Upper lobe of left lung (tissue), 6 donors: ENCODE measurements at regions not wholly inside any gene's neighbourhood (a gene's known extent, or its start where the extent isn't known, plus 50 kb on each side); places are given as distances from the start of the nearest gene placed in this dataset.

Source experiments
- ATAC-seq, 2 donors: fragments of 200-7000 bp; cut with Tn5 transposase; one replicate each; pipeline ENCODE4 v1.9.1; 2022; ENCODE audit warnings: mild to moderate bottlenecking in 2 of 2, moderate library complexity in 2 of 2; ENCODE audit not compliant: low FRiP score in 2 of 2
- DNase-seq, 2 donors: peaks; one replicate each; pipeline ENCODE4 v3.0.0-alpha.2; 2019 to 2020
- H3K27ac ChIP-seq, 4 donors: fragments of 200-600 bp; sonication (generic); one replicate each; pipeline ENCODE4 v1.5.1; 2016 to 2019
- H3K27me3 ChIP-seq, 4 donors: fragments of 200-600 bp; sonication (generic); one replicate each; pipeline ENCODE4 v1.5.1; 2017 to 2019
- H3K36me3 ChIP-seq, 4 donors: fragments of 200-600 bp; sonication (generic); one replicate each; pipeline ENCODE4 v1.5.1; 2016 to 2019
- H3K4me1 ChIP-seq, 4 donors: fragments of 200-600 bp; sonication (generic); one replicate each; pipeline ENCODE4 v1.5.1; 2018 to 2019
- H3K4me3 ChIP-seq, 4 donors: fragments of 200-600 bp; sonication (generic); one replicate each; pipeline ENCODE4 v1.5.1; 2017 to 2019; ENCODE audit warnings: mild to moderate bottlenecking in 2 of 4, moderate library complexity in 1 of 4
- H3K9me3 ChIP-seq, 4 donors: fragments of 200-600 bp; sonication (generic); one replicate each; pipeline ENCODE4 v1.5.1; 2018 to 2019
- EP300 ChIP-seq, 4 donors: sonication (generic); formaldehyde crosslinking; IDR thresholded peaks; one replicate each; pipeline ENCODE4 v1.5.1; 2017; ENCODE audit warnings: antibody characterized with exemption in 4 of 4, control low read depth in 2 of 4
- POLR2A ChIP-seq, 4 donors: fragments of 450-650 bp; IDR thresholded peaks; one replicate each; pipeline ENCODE4 v1.5.1; 2016 to 2017; ENCODE audit warnings: antibody characterized with exemption in 4 of 4, mild to moderate bottlenecking in 2 of 4
- POLR2AphosphoS5 ChIP-seq, 2 donors: sonication (generic); formaldehyde crosslinking; IDR thresholded peaks; one replicate each; pipeline ENCODE4 v1.5.1; 2017; ENCODE audit warnings: antibody characterized with exemption in 2 of 2
- WGBS, 2 donors: methylation state at CpG; one replicate each; pipeline ENCODE4 v1.1.5; 2017 to 2018; 5-methylcytosine and 5-hydroxymethylcytosine counted together
- TF ChIP-seq, protein P1 (sequence below), 6 experiments: fragments of 450-650 bp in 4 of 6; fragments of 200-600 bp in 2 of 6; sonication (generic) in 2 of 6; IDR thresholded peaks; one replicate each; pipeline ENCODE4 v1.5.1; 2016 to 2019; ENCODE audit warnings: antibody characterized with exemption in 6 of 6
- donor health status: DM: no; HTN: no; CAD: no; lungs with moderate emphysema.
- donor health status: DM: no; HTN: yes; CAD: no; lungs with severe emphysema.

- TF ChIP-seq EP300 (IDR thresholded peaks at IDR 0.05): no peak
- TF ChIP-seq POLR2A (IDR thresholded peaks at IDR 0.05): no peak
- no peak for TF ChIP-seq POLR2AphosphoS5 (IDR thresholded peaks at IDR 0.05)
- TF ChIP-seq, protein P1, sequence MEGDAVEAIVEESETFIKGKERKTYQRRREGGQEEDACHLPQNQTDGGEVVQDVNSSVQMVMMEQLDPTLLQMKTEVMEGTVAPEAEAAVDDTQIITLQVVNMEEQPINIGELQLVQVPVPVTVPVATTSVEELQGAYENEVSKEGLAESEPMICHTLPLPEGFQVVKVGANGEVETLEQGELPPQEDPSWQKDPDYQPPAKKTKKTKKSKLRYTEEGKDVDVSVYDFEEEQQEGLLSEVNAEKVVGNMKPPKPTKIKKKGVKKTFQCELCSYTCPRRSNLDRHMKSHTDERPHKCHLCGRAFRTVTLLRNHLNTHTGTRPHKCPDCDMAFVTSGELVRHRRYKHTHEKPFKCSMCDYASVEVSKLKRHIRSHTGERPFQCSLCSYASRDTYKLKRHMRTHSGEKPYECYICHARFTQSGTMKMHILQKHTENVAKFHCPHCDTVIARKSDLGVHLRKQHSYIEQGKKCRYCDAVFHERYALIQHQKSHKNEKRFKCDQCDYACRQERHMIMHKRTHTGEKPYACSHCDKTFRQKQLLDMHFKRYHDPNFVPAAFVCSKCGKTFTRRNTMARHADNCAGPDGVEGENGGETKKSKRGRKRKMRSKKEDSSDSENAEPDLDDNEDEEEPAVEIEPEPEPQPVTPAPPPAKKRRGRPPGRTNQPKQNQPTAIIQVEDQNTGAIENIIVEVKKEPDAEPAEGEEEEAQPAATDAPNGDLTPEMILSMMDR (IDR thresholded peaks at IDR 0.05): no peak
- Histone ChIP-seq H3K9me3 (no peaks in the 10 kb centered on the region), H3K27ac (no peak overlapping the region), H3K4me3 (no peak overlapping the region), H3K27me3 (no peaks in the 10 kb centered on the region), H3K36me3 (no peaks in the 10 kb centered on the region), H3K4me1 (no peaks in the 10 kb centered on the region)
- DNase-seq (no peak), ATAC-seq (no peak)
- 76 to 78% methylated on average over 3 of the region's 3 CpGs for WGBS, 2 donors
Observed at GRCh38 chr5:8961219-8961618, 584.7 kb downstream of the SEMA5A start.

GRCh38 chr5:8961956-8962355, 583.9 kb downstream of the SEMA5A start:
- TF ChIP-seq POLR2AphosphoS5 (IDR thresholded peaks at IDR 0.05): no peak
- TF ChIP-seq, protein P1 (IDR thresholded peaks at IDR 0.05): no peak
- TF ChIP-seq POLR2A (IDR thresholded peaks at IDR 0.05): no peak
- TF ChIP-seq EP300 (IDR thresholded peaks at IDR 0.05): no peak
- DNase-seq (no peak), ATAC-seq (no peak)
- WGBS, 2 donors: 56 to 57% methylated on average over 4 of the region's 4 CpGs
- Histone ChIP-seq H3K27ac (no peak overlapping the region), H3K4me3 (no peak overlapping the region), H3K36me3 (no peaks in the 10 kb centered on the region), H3K9me3 (no peaks in the 10 kb centered on the region), H3K27me3 (no peaks in the 10 kb centered on the region), H3K4me1 (no peaks in the 10 kb centered on the region)

- WGBS, 2 donors: 87 to 92% methylated on average over 5 of the region's 5 CpGs
- TF ChIP-seq POLR2AphosphoS5 (IDR thresholded peaks at IDR 0.05) (no peak), POLR2A (IDR thresholded peaks at IDR 0.05) (no peak), EP300 (IDR thresholded peaks at IDR 0.05) (no peak)
- TF ChIP-seq, protein P1 (IDR thresholded peaks at IDR 0.05): no peak
- H3K4me1 ChIP-seq: no peaks in the 10 kb centered on the region
- no peaks in the 10 kb centered on the region for H3K36me3 ChIP-seq
- no peak overlapping the region for H3K27ac ChIP-seq
- ATAC-seq (no peak), DNase-seq (no peak)
- no peaks in the 10 kb centered on the region for H3K9me3 ChIP-seq
- no peak overlapping the region for H3K4me3 ChIP-seq
- no peaks in the 10 kb centered on the region for H3K27me3 ChIP-seq
Observed at GRCh38 chr5:8981016-8981415, 564.9 kb downstream of the SEMA5A start.

GRCh38 chr5:8981496-8981895, 564.4 kb downstream of the SEMA5A start:
- ATAC-seq (no peak), DNase-seq (no peak)
- no peaks in the 10 kb centered on the region for H3K4me1 ChIP-seq
- H3K9me3 ChIP-seq: no peaks in the 10 kb centered on the region
- H3K27ac ChIP-seq: no peak overlapping the region
- H3K27me3 ChIP-seq: no peaks in the 10 kb centered on the region
- no peak for TF ChIP-seq EP300 (IDR thresholded peaks at IDR 0.05)
- TF ChIP-seq POLR2AphosphoS5 (IDR thresholded peaks at IDR 0.05): no peak
- TF ChIP-seq, protein P1 (IDR thresholded peaks at IDR 0.05): no peak
- TF ChIP-seq POLR2A (IDR thresholded peaks at IDR 0.05): no peak
- H3K36me3 ChIP-seq: no peaks in the 10 kb centered on the region
- H3K4me3 ChIP-seq: no peak overlapping the region
- 70 to 81% methylated on average over 1 of the region's 1 CpG for WGBS, 2 donors

- H3K4me1 ChIP-seq: no peaks in the 10 kb centered on the region
- no peak for ATAC-seq
- DNase-seq: no peak
- H3K4me3 ChIP-seq: no peak overlapping the region
- no peaks in the 10 kb centered on the region for H3K36me3 ChIP-seq
- H3K9me3 ChIP-seq: no peaks in the 10 kb centered on the region
- H3K27ac ChIP-seq: no peak overlapping the region
- no peaks in the 10 kb centered on the region for H3K27me3 ChIP-seq
- 88 to 90% methylated on average over 4 of the region's 4 CpGs for WGBS, 2 donors
- TF ChIP-seq POLR2AphosphoS5 (IDR thresholded peaks at IDR 0.05): no peak
- TF ChIP-seq POLR2A (IDR thresholded peaks at IDR 0.05): no peak
- TF ChIP-seq, protein P1 (IDR thresholded peaks at IDR 0.05): no peak
- no peak for TF ChIP-seq EP300 (IDR thresholded peaks at IDR 0.05)
Observed at GRCh38 chr5:8984386-8984785, 561.5 kb downstream of the SEMA5A start.
